SU-DHL-6 (cell line): ENCODE measurements at regions not wholly inside any gene's neighbourhood (a gene's known extent, or its start where the extent isn't known, plus 50 kb on each side); places are given as distances from the start of the nearest gene placed in this dataset.

Experiments used
- CTCF ChIP-seq: fragments of 200-600 bp; sonication (generic); IDR thresholded peaks from one replicate; pipeline ENCODE4 v1.5.1; 2017; ENCODE audit warnings: antibody characterized with exemption, mild to moderate bottlenecking, low read length, moderate library complexity; ENCODE audit not compliant: insufficient read depth, poor library complexity, severe bottlenecking
- EZH2phosphoT487 ChIP-seq: fragments of 200-600 bp; sonication (generic), shearing (Covaris generic); conservative IDR thresholded peaks from 2 replicates; pipeline ENCODE4 v1.6.1; 2018; ENCODE audit warnings: mild to moderate bottlenecking, antibody characterized with exemption, low read length, moderate library complexity, mixed read lengths

GRCh38 chr3:20837676-20838302 is 651.8 kb upstream of the SGO1 start:
- no peak for TF ChIP-seq CTCF
- no peak for TF ChIP-seq EZH2phosphoT487
